ENCODE measurements at regions not wholly inside any gene's neighbourhood (a gene's known extent, or its start where the extent isn't known, plus 50 kb on each side); places are given as distances from the start of the nearest gene placed in this dataset.

DNA sequence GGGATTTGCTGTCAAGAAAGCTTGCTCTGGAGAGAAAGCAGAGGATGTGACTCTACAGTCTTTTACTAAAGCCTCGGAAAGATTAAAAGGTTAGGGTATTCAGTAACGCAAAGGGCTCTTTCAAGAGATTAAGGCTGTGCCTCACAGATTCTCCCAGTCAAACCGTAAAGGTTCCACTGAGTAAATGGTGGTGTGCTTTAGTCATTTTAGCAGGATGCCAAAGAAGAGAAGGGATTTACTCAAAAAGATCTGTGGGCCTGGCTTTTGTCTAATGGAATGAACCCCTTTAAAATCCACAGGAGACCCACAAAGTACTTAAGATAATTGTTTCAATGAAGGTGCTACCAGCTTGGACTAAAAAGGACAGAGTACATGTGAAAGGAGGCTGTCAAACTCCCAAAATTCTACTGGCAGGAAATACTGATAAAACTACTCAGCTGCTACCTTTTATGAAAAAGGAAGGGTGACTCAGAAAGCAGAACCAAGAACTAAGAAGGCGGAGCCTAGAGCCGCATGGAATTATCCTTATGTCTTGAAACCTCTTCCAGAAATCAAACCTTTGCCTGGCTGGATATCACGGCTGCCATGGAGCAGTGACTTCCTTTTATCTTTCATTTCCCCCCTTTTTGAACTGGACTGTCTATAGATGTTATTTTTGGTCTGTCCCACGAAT lies 670.2 kb upstream of the ZEB2 start:
- Histone ChIP-seq H3K36me3 (ENCODE audit: control insufficient read depth, insufficient read depth, low read length) (no peaks in the 10 kb centered on the region), H3K4me3 (ENCODE audit: low read depth, low read length) (no peak overlapping the region), H3K27me3 (ENCODE audit: control insufficient read depth, insufficient read depth, low read length) (no peaks in the 10 kb centered on the region)
- DNase-seq (ENCODE audit: low read depth) (peak; percentile 48), FAIRE-seq (no peak)
- TF ChIP-seq, protein P1, sequence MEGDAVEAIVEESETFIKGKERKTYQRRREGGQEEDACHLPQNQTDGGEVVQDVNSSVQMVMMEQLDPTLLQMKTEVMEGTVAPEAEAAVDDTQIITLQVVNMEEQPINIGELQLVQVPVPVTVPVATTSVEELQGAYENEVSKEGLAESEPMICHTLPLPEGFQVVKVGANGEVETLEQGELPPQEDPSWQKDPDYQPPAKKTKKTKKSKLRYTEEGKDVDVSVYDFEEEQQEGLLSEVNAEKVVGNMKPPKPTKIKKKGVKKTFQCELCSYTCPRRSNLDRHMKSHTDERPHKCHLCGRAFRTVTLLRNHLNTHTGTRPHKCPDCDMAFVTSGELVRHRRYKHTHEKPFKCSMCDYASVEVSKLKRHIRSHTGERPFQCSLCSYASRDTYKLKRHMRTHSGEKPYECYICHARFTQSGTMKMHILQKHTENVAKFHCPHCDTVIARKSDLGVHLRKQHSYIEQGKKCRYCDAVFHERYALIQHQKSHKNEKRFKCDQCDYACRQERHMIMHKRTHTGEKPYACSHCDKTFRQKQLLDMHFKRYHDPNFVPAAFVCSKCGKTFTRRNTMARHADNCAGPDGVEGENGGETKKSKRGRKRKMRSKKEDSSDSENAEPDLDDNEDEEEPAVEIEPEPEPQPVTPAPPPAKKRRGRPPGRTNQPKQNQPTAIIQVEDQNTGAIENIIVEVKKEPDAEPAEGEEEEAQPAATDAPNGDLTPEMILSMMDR (IDR thresholded peaks at IDR 0.05; ENCODE audit: insufficient read depth, low read length, severe bottlenecking) = no peak

DNA sequence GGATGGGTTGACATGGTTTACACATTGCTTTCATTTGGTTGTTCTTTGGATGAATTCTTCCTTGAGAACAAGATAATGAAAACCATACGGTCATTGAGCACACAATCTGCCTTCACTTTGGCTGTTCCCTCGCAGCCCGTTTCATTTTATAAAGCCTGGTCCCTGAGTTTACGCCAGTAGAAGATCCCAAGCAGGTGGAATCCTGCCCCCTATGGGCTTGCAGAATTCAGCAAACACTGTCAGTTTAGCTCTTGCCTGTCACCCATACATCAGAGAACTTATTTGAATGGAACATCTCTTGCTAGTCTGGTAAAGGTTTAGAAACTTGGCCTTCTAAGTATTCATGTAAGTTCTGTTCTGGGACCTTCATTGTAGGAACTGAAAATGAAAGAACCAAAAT lies 666.4 kb upstream of the ZEB2 start:
- FAIRE-seq = no peak

DNA sequence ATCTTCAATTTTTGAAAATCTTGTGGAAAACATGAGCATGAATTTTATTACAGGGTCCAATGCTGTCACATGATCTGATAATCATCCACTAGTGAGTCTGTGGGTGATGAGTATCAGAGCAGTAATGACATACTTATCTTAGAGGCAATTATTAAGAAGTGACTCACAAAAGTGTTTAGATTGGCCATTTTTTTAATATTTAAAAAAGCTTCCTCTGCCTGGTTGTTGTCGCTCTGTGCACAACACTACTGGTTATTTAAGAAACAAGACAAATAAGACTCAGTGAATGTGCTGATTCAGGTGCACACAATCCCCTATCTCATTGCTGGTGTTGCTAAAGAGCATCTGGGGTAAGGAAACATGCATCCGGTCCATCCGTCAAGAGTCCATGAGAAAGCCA lies 665.8 kb upstream of the ZEB2 start:
- DNase-seq (ENCODE audit: low read depth) (peak; percentile 49), FAIRE-seq (no peak)
- no peaks in the 10 kb centered on the region for H3K27me3 ChIP-seq (ENCODE audit: control insufficient read depth, insufficient read depth, low read length)
- no peaks in the 10 kb centered on the region for H3K36me3 ChIP-seq (ENCODE audit: control insufficient read depth, insufficient read depth, low read length)
- no peak overlapping the region for H3K4me3 ChIP-seq (ENCODE audit: low read depth, low read length)
- TF ChIP-seq, protein P1 (IDR thresholded peaks at IDR 0.05; ENCODE audit: insufficient read depth, low read length, severe bottlenecking) = no peak

More for the DNA sequence above, 666.4 kb upstream of the ZEB2 start:
- H3K4me3 ChIP-seq (ENCODE audit: low read depth, low read length) = no peak overlapping the region
- no peaks in the 10 kb centered on the region for H3K36me3 ChIP-seq (ENCODE audit: control insufficient read depth, insufficient read depth, low read length)
- DNase-seq (ENCODE audit: low read depth) = no peak
- H3K27me3 ChIP-seq (ENCODE audit: control insufficient read depth, insufficient read depth, low read length) = no peaks in the 10 kb centered on the region
- TF ChIP-seq, protein P1 (IDR thresholded peaks at IDR 0.05; ENCODE audit: insufficient read depth, low read length, severe bottlenecking) = no peak

DNA sequence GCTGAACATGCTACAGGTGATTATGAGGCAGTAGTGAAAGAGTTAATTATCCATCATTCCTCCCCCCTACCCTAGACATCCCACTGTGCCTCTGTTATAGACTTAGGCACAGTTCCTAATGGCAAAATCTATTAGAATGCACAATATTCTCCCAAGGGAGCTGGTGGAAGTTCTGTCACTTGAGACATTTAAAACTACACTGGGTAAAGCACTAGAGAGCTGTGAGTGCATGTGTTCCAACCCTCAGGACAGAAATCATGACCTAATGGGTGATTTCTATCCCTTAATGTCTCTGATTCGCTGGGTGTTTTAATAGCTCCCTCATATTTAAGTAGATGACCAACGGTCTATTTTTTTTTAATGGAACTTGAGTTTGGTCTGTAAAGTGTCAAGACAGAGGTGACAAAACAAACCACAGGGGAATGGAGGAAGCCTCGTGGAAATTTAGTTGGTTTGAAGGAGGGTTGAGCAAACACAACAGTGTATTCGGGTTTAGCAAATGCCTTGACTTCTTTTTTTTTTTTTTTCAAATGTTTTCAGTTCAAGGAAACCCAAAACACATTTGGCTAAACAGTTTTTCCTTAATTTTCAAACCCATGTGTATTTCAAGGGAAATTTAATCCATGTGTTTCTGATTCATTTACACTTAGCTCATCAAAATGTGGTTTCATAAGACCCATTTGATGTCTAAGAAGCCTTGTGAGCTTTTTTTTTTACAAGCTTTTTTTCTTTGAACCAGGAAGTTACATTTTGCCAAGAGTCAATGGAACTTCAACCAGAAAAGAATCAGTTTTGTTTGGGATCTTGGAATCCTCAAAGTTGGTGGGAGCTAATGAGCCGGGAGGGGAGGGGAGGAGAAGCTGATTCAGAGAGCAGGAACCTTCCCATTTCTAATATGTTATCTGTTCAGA lies 665.1 kb upstream of the ZEB2 start:
- H3K4me3 ChIP-seq (ENCODE audit: low read depth, low read length) = no peak overlapping the region
- DNase-seq (ENCODE audit: low read depth) = peak; percentile 58
- TF ChIP-seq, protein P1 (IDR thresholded peaks at IDR 0.05; ENCODE audit: insufficient read depth, low read length, severe bottlenecking) = no peak
- no peak for FAIRE-seq
- no peaks in the 10 kb centered on the region for H3K36me3 ChIP-seq (ENCODE audit: control insufficient read depth, insufficient read depth, low read length)
- H3K27me3 ChIP-seq (ENCODE audit: control insufficient read depth, insufficient read depth, low read length) = no peaks in the 10 kb centered on the region

DNA sequence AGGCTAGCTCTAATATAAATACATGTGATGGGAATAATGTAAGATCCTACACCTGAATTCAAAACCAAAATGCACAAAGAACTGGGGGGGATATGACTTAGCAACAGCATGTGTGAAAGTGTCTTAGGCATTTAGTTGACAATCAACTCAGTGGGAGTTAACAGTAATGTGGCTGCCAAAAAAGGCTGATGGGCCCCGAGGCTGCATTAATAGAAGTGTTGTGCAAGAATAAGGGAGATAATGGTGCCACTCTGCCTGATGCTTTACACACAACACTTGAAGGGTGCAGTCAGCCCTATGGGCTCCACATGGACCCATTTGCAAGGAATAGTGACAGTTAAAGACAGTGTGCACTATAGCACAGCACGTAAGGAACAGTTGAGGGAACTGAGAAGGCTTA lies 649.4 kb upstream of the ZEB2 start:
- FAIRE-seq (no peak), DNase-seq (ENCODE audit: low read depth) (no peak)
- Histone ChIP-seq H3K4me3 (ENCODE audit: low read depth, low read length) (no peak overlapping the region), H3K36me3 (ENCODE audit: control insufficient read depth, insufficient read depth, low read length) (no peaks in the 10 kb centered on the region), H3K27me3 (ENCODE audit: control insufficient read depth, insufficient read depth, low read length) (peaks cover 1% of the 10 kb centered on the region)
- TF ChIP-seq, protein P1 (IDR thresholded peaks at IDR 0.05; ENCODE audit: insufficient read depth, low read length, severe bottlenecking) = no peak

Data from bronchial epithelial cell (primary cell).